OCI-LY3 (cell line): ENCODE measurements at regions not wholly inside any gene's neighbourhood (a gene's known extent, or its start where the extent isn't known, plus 50 kb on each side); places are given as distances from the start of the nearest gene placed in this dataset.

Experiments
- H2AFZ ChIP-seq: fragments of 200-600, 300-600 bp; shearing (Covaris generic); 2 replicates; pipeline ENCODE4 v1.6.0; 2014; ENCODE audit warnings: antibody characterized with exemption, low read depth, low read length
- H3K27ac ChIP-seq: fragments of 200-600, 300-600 bp; sonication (generic); 2 replicates; pipeline ENCODE4 v1.5.1; 2014; ENCODE audit warnings: mild to moderate bottlenecking, low read length, moderate library complexity, mixed read lengths
- H3K27me3 ChIP-seq: fragments of 200-600, 300-600 bp; sonication (generic); 2 replicates; pipeline ENCODE4 v1.6.1; 2014; ENCODE audit warnings: low read depth, low read length, mixed read lengths
- H3K36me3 ChIP-seq: fragments of 200-600, 300-600 bp; sonication (generic); replicated peaks from 2 replicates; pipeline ENCODE3; 2014; ENCODE audit warnings: low read depth, low read length, mixed read lengths
- H3K4me1 ChIP-seq: fragments of 300-600, 200-600 bp; sonication (generic); 2 replicates; pipeline ENCODE4 v1.6.1; 2014; ENCODE audit warnings: low read length, mixed read lengths
- H3K4me2 ChIP-seq: fragments of 200-600, 300-600 bp; sonication (generic); 2 replicates; pipeline ENCODE4 v1.6.1; 2014; ENCODE audit warnings: low read length, mixed read lengths
- H3K4me3 ChIP-seq: fragments of 300-600, 200-600 bp; sonication (generic); 2 replicates; pipeline ENCODE4 v1.5.1; 2014; ENCODE audit warnings: antibody characterized with exemption, mild to moderate bottlenecking, low read length, moderate library complexity
- H3K79me2 ChIP-seq: fragments of 300-600, 200-600 bp; shearing (Covaris generic); 2 replicates; pipeline ENCODE4 v1.6.1; 2014; ENCODE audit warnings: mild to moderate bottlenecking, low read length, mixed read lengths
- H3K9ac ChIP-seq: fragments of 300-600, 200-600 bp; shearing (Covaris generic); 2 replicates; pipeline ENCODE4 v1.6.0; 2014; ENCODE audit warnings: mild to moderate bottlenecking, low read length, moderate library complexity
- H3K9me3 ChIP-seq: fragments of 200-600, 300-600 bp; shearing (Covaris generic); 2 replicates; pipeline ENCODE4 v1.6.1; 2014; ENCODE audit warnings: low read length, mixed read lengths; ENCODE audit not compliant: insufficient read depth
- H4K20me1 ChIP-seq: fragments of 200-600, 300-600 bp; sonication (generic); 2 replicates; pipeline ENCODE4 v1.6.1; 2016; ENCODE audit warnings: low read length, mixed read lengths; ENCODE audit not compliant: insufficient read depth
- EZH2phosphoT487 ChIP-seq: fragments of 200-600 bp; shearing (Covaris generic); IDR thresholded peaks from 2 replicates; pipeline ENCODE4 v1.6.1; 2018; ENCODE audit warnings: antibody characterized with exemption, mixed run types, low read depth
- TF ChIP-seq, protein P1 (sequence below): fragments of 200-600, 300-600 bp; sonication (generic); IDR thresholded peaks from 2 replicates; pipeline ENCODE4 v1.5.1; 2014; ENCODE audit warnings: antibody characterized with exemption, low read length, low read depth

DNA sequence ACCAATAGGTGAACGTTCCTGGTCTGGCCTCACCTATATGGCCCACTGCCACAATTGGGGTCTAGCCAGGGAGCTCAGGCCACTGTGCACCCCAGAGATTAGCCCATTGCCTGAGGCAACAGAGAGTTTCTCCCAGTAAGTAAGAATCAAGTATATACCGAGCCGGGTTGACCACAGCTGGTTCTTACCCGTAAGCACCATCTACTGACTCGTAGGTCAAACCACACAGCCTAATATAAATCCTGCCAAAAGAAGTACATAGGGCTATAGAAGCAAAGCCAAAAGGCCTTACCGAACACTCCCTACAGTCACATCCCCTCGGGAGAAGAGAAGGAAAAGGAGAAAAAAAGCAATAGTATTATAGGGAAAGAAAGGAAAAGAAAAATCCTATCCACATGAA, 463.6 kb upstream of the GJE1 start:
- H3K27ac ChIP-seq = no peak overlapping the region
- no peaks in the 10 kb centered on the region for H3K27me3 ChIP-seq

DNA sequence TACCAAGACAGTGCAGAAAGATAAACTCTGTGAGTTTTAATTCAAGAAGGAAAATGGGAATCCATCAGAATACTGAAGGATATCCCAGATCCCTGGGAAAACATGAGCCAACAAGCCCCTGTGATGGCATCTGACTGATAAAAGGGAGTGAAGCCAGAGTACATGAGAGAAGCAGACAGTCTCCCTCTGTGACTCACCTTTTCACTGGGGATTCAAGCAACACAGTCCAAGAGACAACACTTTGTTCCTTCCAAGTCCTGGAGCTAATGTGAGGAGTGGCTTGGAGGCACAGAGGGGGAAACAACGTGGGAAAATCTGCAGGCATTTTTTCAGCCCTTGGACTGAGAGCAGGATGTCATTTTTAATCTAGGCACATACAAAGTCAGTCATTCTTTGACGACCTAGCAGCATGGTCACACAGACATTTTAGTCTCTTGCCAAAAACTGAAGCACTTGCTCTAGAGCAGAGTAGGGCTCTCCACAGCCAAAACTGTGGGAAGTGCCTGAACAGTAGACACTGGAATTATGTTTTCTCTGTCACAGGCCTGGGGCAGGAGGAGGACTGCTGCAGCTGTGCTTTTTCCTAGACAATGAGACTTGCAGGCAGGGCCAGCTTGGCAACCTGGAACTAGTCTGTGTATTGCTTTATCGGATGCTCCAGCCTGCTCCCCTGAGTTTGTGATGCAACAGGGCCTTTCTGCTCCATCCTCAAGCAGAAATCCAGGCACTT, 465.0 kb upstream of the GJE1 start:
- no peaks in the 10 kb centered on the region for H3K27me3 ChIP-seq
- TF ChIP-seq, protein P1, sequence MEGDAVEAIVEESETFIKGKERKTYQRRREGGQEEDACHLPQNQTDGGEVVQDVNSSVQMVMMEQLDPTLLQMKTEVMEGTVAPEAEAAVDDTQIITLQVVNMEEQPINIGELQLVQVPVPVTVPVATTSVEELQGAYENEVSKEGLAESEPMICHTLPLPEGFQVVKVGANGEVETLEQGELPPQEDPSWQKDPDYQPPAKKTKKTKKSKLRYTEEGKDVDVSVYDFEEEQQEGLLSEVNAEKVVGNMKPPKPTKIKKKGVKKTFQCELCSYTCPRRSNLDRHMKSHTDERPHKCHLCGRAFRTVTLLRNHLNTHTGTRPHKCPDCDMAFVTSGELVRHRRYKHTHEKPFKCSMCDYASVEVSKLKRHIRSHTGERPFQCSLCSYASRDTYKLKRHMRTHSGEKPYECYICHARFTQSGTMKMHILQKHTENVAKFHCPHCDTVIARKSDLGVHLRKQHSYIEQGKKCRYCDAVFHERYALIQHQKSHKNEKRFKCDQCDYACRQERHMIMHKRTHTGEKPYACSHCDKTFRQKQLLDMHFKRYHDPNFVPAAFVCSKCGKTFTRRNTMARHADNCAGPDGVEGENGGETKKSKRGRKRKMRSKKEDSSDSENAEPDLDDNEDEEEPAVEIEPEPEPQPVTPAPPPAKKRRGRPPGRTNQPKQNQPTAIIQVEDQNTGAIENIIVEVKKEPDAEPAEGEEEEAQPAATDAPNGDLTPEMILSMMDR = no peak
- TF ChIP-seq EZH2phosphoT487 = no peak

More for the DNA sequence above, 463.6 kb upstream of the GJE1 start:
- Histone ChIP-seq H3K36me3 (no peaks in the 10 kb centered on the region), H3K79me2 (no peaks in the 10 kb centered on the region), H3K4me3 (no peak overlapping the region), H3K9ac (no peak overlapping the region), H3K9me3 (no peaks in the 10 kb centered on the region), H3K4me2 (no peak overlapping the region), H2AFZ (no peak overlapping the region), H4K20me1 (no peaks in the 10 kb centered on the region), H3K4me1 (no peaks in the 10 kb centered on the region)
- TF ChIP-seq EZH2phosphoT487 = no peak
- TF ChIP-seq, protein P1 = no peak

DNA sequence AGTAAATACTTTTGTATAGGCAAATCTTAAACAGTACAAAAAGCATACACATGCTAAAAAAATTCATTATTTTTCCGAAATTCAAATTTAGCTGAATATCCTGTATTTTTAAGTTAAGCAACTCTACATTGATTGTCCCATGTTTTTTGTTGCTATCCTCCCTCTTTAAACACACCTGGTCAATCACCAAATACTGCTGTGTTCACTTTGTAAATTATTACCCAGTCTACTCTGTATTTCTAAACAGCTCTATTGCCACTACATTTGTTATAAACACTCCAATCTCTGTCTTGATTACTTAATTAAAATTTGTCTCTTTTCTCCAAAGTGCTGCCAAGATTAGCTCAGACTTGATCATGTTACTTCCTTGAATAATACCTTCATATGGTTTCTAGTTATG, 466.5 kb upstream of the GJE1 start:
- Histone ChIP-seq H3K9me3 (no peaks in the 10 kb centered on the region), H3K27me3 (no peaks in the 10 kb centered on the region)
- no peak for TF ChIP-seq EZH2phosphoT487
- TF ChIP-seq, protein P1 = no peak

More for the DNA sequence above, 465.0 kb upstream of the GJE1 start:
- Histone ChIP-seq H3K27ac (no peak overlapping the region), H3K9ac (no peak overlapping the region), H3K4me3 (no peak overlapping the region), H3K79me2 (no peaks in the 10 kb centered on the region), H2AFZ (no peak overlapping the region), H3K4me1 (no peaks in the 10 kb centered on the region), H3K9me3 (no peaks in the 10 kb centered on the region), H3K4me2 (no peak overlapping the region), H3K36me3 (no peaks in the 10 kb centered on the region), H4K20me1 (no peaks in the 10 kb centered on the region)

DNA sequence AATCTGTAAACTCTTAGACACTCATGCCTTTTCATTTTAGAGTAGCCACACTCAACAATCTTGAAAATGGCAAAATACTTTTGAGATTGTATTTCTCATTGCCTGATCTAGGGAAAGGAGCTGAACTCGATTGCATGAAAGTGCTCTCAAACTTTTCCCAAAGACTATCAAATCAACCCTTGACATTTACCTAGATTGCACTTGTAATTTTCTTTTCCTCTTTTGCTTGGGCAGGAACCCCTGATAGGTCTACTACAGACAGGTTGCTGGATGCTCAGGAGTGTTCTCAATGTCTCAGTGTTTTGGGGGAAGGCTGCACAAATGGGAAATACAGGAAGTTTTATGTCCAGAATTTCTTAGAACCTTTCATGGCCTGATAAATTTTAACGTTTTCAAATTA, 468.0 kb upstream of the GJE1 start:
- Histone ChIP-seq H3K79me2 (no peaks in the 10 kb centered on the region), H3K27me3 (no peaks in the 10 kb centered on the region), H3K9ac (no peak overlapping the region), H2AFZ (no peak overlapping the region), H3K4me3 (no peak overlapping the region), H3K4me1 (no peaks in the 10 kb centered on the region), H3K4me2 (no peak overlapping the region), H4K20me1 (no peaks in the 10 kb centered on the region), H3K9me3 (no peaks in the 10 kb centered on the region), H3K36me3 (no peaks in the 10 kb centered on the region), H3K27ac (no peak overlapping the region)
- TF ChIP-seq, protein P1 = no peak
- no peak for TF ChIP-seq EZH2phosphoT487

More for the DNA sequence above, 466.5 kb upstream of the GJE1 start:
- no peaks in the 10 kb centered on the region for H4K20me1 ChIP-seq
- no peak overlapping the region for H2AFZ ChIP-seq
- H3K4me2 ChIP-seq = no peak overlapping the region
- H3K27ac ChIP-seq = no peak overlapping the region
- H3K9ac ChIP-seq = no peak overlapping the region
- no peaks in the 10 kb centered on the region for H3K79me2 ChIP-seq
- H3K36me3 ChIP-seq = no peaks in the 10 kb centered on the region
- H3K4me3 ChIP-seq = no peak overlapping the region
- no peaks in the 10 kb centered on the region for H3K4me1 ChIP-seq
